T47D (cell line): ENCODE measurements at regions not wholly inside any gene's neighbourhood (a gene's known extent, or its start where the extent isn't known, plus 50 kb on each side); places are given as distances from the start of the nearest gene placed in this dataset.

Source experiments
- DNase-seq, 2 experiments: peaks; one replicate each; pipeline versions ENCODE4 v3.0.0 to v3.0.0-alpha.2; 2011 to 2012; ENCODE audit warnings: low read depth in 1 of 2, low spot score in 1 of 2
- JUND ChIP-seq: IDR thresholded peaks from 2 replicates; pipeline ENCODE4 v1.6.1; 2012; ENCODE audit warnings: low read depth
- in situ Hi-C: cut with HindIII; loops from 2 replicates; pipeline ENCODE4 v1.10.0; 2016; ENCODE audit warnings: low sequenced_read_pairs, low pct_unique_long_range_greater_than_20kb

GRCh38 chr1:201766131-201766866 is 62.7 kb upstream of the IPO9 start:
- in situ Hi-C loops, result no loop called here
- no peak for TF ChIP-seq JUND
- peak in 1 of 2 experiments; percentile 33 for DNase-seq

GRCh38 chr1:201767339-201767738 is 61.6 kb upstream of the IPO9 start:
- DNase-seq, result no peak
- in situ Hi-C loops, result no loop called here
- no peak for TF ChIP-seq JUND

- TF ChIP-seq JUND, result no peak
- no peak for DNase-seq
- in situ Hi-C loops, result no loop called here
These were observed 59.9 kb upstream of the IPO9 start for GRCh38 chr1:201769072-201769471.

- no peak for TF ChIP-seq JUND
- in situ Hi-C loops, result no loop called here
- DNase-seq, result no peak
These were observed 59.0 kb upstream of the IPO9 start for GRCh38 chr1:201769966-201770365.

- TF ChIP-seq JUND, result no peak
- in situ Hi-C loops, result no loop called here
- no peak for DNase-seq
These were observed 57.5 kb upstream of the IPO9 start for GRCh38 chr1:201771466-201771865.

GRCh38 chr1:201772178-201772577 is 56.8 kb upstream of the IPO9 start:
- TF ChIP-seq JUND, result no peak
- in situ Hi-C loops, result no loop called here
- no peak for DNase-seq

- TF ChIP-seq JUND, result no peak
- in situ Hi-C loops, result no loop called here
- DNase-seq, result no peak
These were observed 55.2 kb upstream of the IPO9 start for GRCh38 chr1:201773764-201774163.

GRCh38 chr1:201774224-201774982 is 54.6 kb upstream of the IPO9 start:
- in situ Hi-C loops, result no loop called here
- no peak for DNase-seq
- no peak for TF ChIP-seq JUND

GRCh38 chr1:201774983-201775344 is 54.0 kb upstream of the IPO9 start:
- DNase-seq, result no peak
- no peak for TF ChIP-seq JUND
- in situ Hi-C loops, result no loop called here

- in situ Hi-C loops, result no loop called here
- no peak for TF ChIP-seq JUND
These were observed 53.6 kb upstream of the IPO9 start for GRCh38 chr1:201775380-201775779.

GRCh38 chr1:201778279-201779065 is 50.5 kb upstream of the IPO9 start:
- in situ Hi-C loops, result no loop called here
- DNase-seq, result no peak
- TF ChIP-seq JUND, result no peak

More at GRCh38 chr1:201775380-201775779, 53.6 kb upstream of the IPO9 start:
- DNase-seq, result no peak
